Sigmoid colon (tissue), 4 donors: ENCODE measurements at regions not wholly inside any gene's neighbourhood (a gene's known extent, or its start where the extent isn't known, plus 50 kb on each side); places are given as distances from the start of the nearest gene placed in this dataset.

Experiments
- POLR2A ChIP-seq, 2 donors: fragments of 450-650 bp; IDR thresholded peaks; one replicate each; pipeline ENCODE4 v1.6.1; 2016; ENCODE audit warnings: antibody characterized with exemption in 2 of 2, mild to moderate bottlenecking in 2 of 2, moderate library complexity in 2 of 2
- POLR2AphosphoS5 ChIP-seq, 4 donors: sonication (generic); formaldehyde crosslinking; IDR thresholded peaks; one replicate each; pipeline ENCODE4 v1.6.1; 2017; ENCODE audit warnings: antibody characterized with exemption in 4 of 4
- TF ChIP-seq, protein P1 (sequence below), 4 experiments: fragments of 450-650 bp in 3 of 4; fragments of 200-600 bp in 1 of 4; IDR thresholded peaks; one replicate each; pipeline ENCODE4 v1.5.1; 2016 to 2019; ENCODE audit warnings: antibody characterized with exemption in 4 of 4, mild to moderate bottlenecking in 3 of 4, moderate library complexity in 2 of 4

DNA sequence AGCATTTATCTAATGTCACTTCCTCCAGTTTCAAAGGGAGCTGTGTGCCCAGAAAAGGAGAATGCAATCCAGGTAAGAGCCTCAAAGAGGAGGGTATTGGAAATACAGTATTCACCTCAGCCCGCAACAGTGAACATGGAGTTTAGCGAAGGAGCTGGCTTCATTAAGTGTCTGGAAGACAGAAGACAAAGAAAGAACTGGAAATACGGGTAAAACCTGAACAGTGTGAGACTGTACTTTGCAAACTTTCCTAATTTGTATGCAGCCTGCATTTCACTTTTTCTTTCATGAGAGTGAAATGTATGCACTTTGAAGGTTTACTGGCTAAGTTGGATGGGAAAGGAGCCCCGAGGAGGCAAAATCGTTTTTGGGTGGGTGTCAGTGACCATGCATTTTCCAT lies 478.4 kb downstream of the HS3ST3B1 start:
- TF ChIP-seq, protein P1, sequence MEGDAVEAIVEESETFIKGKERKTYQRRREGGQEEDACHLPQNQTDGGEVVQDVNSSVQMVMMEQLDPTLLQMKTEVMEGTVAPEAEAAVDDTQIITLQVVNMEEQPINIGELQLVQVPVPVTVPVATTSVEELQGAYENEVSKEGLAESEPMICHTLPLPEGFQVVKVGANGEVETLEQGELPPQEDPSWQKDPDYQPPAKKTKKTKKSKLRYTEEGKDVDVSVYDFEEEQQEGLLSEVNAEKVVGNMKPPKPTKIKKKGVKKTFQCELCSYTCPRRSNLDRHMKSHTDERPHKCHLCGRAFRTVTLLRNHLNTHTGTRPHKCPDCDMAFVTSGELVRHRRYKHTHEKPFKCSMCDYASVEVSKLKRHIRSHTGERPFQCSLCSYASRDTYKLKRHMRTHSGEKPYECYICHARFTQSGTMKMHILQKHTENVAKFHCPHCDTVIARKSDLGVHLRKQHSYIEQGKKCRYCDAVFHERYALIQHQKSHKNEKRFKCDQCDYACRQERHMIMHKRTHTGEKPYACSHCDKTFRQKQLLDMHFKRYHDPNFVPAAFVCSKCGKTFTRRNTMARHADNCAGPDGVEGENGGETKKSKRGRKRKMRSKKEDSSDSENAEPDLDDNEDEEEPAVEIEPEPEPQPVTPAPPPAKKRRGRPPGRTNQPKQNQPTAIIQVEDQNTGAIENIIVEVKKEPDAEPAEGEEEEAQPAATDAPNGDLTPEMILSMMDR (IDR thresholded peaks at IDR 0.05): no peak
- TF ChIP-seq POLR2AphosphoS5 (IDR thresholded peaks at IDR 0.05) (no peak), POLR2A (IDR thresholded peaks at IDR 0.05) (no peak)
